HG03469 (cell line): ENCODE measurements at regions not wholly inside any gene's neighbourhood (a gene's known extent, or its start where the extent isn't known, plus 50 kb on each side); places are given as distances from the start of the nearest gene placed in this dataset.
"Not testable (repeated sequence)": the region's sequence is repeated elsewhere in the genome, so short reads cannot be mapped to it uniquely, and the experiment has no call there.

Experiments
- ATAC-seq: cut with Tn5 transposase; IDR thresholded peaks from one replicate; pipeline ENCODE4 v1.9.1; 2021; ENCODE audit warnings: mild to moderate bottlenecking, moderate library complexity, moderate number of reproducible peaks; ENCODE audit not compliant: unreplicated experiment

DNA sequence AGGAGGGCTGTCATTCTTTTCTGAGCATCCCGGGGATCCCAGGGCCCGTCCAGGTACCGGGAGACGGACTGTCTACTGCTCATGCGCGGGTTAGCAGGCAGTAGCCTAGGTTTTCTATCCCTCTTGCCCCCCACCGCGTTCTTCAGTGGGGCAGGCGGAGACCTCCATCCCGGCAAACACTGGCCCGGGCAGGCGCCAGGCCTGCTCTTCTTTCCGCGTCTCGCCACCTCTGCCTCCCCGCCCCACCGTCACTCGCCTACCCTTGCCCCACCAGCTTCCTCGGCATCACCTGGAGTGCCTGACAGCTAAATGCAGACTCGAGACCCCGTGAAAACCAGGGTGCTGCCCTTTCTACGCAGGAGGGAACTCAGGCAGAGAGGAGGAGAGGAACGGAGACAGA is 1937.7 kb upstream of the DEFB115 start:
- ATAC-seq = no peak

DNA sequence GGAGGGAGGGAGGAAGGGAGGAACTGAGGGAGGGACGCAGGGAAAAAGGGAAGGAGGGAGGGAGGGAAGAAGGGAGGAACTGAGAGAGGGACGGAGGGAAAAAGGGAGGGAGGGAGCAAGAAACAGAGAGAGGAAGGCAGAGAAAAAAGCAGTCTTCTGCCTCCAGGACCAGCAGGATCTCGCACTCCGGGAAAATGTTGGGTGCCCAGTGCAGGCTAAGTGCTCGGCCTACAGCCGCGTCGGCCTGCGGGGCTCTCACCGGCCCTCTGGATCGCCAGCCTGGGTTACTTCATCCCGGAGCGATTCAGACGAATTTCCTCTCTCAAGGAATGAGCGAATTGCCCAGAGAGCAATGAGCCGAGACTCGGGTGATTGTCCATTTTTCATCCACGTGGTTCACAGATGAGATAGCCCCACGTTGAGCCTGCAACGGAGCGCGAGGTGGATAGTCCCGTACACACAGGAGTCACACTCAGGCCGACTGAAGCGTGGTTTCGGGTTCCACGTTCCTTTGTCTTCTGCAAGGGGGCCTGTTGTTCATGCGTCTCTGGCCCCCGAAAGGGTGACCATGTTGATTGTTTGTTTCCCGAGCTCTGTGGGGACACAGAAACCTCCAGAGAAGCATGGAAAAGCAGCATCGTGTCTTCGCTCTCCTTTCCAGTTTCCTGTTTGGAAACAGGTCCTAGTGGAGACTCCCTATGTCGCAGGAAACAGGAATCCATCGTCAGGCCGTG is 1937.1 kb upstream of the DEFB115 start:
- ATAC-seq = not testable (repeated sequence)

DNA sequence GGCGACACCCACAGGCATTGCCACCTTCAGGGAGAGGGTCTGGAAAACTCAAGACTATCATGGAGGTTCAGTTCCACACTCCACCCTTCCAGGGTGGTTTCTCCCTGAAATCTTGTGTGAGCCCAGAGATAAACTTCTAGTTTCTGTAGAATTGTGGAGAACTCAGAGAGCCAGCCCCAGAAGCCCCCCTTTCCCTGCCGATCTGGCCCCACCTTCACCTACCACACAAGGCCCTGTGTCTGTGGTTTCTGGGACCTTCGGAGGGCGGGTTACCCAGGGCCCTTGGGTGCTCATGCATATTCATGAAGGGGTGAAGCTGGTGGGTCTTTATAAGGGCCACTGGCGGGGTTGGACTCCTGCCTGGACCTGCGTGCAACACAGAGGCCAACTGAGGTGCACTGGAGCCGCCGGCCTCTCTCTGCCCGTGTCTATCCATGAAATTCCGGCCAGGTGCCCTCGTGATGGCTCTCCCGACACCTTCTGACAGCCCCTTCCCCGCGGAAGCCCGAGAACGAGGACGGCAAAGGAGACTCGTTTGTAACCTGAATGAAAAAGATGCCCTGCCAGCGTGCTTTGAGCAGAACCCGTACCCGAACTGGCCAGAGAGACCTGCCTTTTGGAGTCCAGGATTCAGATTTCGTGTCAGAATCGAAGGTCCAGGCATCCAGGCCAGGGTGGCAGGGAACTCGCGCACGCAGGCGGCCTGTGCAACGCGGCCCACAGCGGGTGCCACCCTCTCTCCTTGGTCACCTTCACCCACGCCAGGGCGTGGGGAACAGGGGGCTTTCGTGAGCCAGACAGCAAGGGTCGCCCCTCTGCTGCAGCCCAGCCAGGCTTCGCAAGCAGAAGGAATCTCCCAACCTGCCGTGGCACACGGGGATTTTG is 1933.6 kb upstream of the DEFB115 start:
- ATAC-seq = not testable (repeated sequence)

DNA sequence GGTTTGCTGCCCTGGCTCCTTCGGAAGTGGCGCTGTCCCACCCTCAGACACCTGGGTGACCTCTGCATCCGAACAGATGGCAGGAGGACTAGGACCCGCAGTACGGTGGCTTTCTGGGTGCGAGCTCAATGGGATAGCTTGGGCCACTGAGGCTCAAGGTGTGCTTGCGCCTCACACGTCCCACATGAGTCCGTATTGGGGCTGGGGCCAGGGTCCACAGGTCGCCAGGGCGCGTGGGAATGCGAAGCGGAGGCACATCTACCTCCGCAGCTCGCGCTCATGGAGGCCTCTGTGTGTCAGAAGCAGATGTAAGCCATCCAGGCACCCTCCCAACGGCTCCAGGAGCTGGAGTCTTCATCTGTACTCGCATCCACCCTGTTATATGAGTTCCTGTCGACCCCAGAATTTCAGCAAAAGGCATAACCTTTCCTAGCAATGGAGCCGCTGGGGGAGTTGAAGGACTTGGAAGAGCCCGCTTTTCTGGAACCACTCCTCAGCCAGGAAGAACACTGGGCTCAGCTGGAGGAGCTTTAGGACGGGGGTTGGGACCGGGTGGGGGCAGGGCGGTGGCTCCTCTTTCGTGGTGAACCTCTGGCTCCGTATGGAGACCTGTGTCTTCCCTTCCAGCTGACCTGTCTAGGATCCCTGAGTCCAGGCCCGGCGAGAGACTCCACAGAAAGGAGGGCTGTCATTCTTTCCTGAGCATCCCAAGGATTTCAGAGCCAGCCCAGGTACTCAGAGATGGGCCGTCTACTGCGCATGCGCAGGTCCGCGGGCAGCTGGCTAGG is 1932.8 kb upstream of the DEFB115 start:
- ATAC-seq = not testable (repeated sequence)

DNA sequence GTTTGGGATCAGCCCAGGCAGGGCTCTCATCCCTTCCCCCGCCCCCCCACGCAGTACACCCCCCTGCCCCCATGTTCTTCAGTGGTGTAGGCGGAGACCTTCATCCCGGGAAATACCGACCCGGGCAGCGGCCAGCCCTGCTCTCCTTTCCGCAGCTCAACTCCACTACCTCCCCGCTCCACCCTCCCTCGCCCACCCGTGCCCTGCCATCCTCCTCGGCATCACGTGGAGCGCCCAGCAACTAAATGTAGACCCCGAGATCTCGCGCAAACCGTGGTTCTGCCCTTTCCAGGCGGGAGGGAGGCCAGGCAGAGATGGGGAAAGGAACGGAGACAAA is 1932.2 kb upstream of the DEFB115 start:
- no peak for ATAC-seq

DNA sequence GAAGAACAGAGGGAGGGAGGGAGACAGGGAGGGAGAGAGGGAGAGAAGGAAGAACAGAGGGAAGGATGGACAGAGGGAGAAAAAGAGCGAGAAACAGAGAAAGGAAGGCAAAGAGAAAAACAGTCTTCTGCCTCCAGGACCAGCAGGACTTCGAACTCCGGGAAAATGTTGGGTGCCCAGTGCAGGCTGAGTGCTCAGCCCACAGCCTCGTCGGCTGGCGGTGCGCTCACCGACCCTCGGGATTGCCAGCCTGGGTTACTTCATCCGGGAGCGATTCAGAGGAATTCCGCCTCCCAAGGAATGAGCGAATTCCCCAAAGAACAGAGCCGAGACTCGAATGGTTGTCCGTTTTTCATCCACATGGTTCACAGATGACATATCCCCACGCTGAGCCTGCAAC is 1931.7 kb upstream of the DEFB115 start:
- ATAC-seq = not testable (repeated sequence)

DNA sequence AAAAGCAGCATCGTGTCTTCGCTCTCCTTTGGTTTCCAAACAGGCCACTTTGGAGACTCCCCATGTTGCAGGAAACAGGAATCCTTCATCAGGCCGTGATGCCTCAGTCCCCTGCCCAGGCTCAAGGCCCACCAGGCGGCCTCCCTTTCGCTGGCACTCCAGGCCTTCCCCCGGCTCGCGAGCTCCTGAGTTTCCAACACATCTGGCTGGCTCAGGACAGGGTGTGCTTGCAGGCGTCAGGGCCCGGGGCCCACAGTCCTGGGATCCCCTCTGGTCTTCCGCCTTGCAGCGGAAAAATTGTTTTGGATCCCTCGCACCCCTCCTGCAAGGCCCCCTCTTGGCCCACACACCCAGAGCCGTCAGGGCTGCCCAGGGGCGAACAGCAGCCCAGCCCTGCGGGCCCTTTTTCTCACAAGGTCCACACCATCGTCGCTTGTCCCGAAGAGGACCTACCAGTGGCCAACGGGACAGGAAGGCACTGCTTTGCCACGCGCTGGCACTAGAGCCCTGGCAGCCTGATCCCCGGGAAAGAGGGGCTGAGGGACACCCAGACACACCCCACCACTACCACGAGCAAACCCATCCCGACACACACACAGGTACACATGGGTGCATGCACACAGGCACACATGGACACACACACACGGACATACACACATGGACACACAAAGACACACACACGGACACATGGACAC is 1930.9 kb upstream of the DEFB115 start:
- no peak for ATAC-seq

DNA sequence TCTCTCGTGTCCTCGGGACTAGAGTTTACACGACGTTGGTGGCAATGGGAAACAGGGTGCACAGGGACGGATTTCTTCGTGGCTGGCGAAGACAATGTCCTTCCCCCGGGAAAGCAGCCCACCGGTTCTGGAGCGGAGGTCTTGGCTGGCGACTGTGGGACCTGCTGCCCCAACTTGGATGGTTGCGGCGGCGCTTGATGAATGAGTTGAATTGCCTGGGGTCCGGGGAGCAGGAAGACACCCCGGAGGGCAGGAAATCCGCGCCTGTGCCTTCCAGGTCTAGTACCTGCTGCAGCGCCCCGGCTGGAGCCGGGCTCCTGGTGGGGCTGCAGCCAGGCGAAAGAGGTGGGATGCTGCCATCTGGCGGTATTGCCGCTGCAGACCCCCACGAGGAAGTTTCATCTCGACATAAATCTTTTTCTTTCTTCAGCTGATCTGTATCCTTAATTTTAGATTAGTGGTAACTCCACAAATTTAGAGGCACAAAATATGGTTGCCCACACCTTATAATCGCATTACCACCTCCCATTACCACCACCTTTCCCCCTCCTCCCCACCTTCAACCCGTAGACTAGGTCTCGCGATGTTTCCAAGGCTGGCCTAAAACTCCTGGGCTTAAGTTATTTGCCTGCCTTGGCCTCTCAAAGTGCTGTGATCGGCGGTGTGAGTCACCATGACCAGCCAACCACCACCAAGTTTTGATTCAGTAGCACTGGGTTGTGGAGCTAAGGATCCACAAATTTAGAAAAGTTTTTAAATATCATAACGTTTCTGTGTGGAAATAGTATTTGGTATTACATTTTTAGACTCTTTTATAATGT is 1929.7 kb upstream of the DEFB115 start:
- ATAC-seq = not testable (repeated sequence)

DNA sequence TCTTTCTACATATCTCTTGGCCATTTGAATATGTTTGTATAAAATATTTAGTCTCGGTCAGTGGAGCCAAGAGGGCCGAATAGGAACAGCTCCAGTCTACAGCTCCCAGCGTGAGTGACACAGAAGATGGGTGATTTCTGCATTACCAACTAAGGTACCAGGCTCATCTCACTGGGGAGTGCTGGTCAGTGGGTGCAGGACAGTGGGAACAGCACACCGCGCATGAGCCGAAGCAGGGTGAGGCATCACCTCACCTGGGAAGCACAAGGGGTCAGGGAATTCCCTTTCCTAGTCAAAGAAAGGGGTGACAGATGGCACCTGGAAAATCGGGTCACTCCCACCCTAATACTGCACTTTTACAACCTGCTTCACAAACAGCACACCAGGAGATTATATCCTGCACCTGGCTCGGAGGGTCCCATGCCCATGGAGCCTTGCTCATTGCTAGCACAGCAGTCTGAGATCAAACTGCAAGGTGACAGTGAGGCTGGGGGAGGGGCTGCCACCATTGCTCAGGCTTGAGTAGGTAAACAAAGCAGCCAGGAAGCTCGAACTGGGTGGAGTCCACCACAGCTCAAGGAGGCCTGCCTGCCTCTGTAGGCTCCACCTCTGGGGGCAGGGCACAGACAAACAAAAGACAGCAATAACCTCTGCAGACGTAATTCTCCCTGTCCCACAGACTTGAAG is 1926.9 kb upstream of the DEFB115 start:
- not testable (repeated sequence) for ATAC-seq

DNA sequence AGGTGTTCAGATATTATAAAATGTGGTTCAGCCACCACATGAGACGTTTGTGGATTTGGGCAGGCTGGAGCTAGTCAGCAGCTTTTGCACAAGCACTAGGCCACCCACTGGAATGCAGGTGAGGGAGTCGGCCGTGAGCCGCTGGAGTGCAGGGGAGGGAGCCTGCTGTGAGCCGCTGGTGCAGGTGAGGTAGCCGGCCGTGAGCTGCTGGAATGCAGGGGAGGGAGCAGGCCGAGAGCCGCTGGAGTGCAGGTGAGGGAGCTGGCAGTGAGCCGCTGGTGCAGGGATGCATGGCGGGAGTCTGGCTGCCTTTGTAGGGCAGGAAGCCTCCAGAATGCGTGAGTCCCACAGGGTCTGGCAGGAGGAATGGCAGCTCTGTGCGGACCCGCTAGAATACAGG is 1907.6 kb upstream of the DEFB115 start:
- no peak for ATAC-seq

DNA sequence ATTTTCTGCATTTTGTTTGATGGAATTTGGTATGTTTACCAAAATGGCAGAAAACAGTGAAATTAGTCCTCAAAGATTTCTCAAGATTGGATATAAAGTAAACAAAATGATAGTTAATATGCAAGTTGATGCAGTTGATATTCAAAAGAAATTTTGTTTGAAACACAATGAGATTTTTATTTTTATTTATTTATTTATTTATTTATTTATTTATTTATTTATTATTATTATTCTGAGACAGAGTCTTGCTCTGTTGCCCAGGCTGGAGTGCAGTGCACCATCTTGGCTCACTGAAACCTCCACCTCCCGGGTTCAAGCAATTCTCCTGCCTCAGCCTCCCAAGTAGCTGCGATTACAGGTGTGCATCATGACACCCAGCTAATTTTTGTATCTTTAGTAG is 1881.5 kb upstream of the DEFB115 start:
- not testable (repeated sequence) for ATAC-seq

DNA sequence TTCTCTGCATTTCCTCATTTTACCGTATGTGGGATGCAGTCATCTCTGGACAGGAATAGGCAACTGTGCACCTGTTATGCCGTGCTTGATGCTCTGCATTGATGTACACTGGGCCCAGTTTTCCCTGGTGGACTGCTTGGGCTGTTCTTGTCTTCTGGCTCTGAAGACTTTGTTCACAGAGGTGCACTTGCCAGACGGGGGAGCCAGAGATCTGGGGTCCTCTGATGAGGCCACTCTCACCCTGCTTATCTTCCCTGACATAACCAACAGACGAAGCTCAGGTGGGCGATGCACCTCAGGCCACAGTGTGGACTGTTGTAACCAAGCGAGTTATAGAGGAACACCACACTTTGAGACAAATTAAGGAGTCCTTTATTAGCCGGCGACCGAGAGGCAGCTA is 1864.6 kb upstream of the DEFB115 start:
- not testable (repeated sequence) for ATAC-seq

DNA sequence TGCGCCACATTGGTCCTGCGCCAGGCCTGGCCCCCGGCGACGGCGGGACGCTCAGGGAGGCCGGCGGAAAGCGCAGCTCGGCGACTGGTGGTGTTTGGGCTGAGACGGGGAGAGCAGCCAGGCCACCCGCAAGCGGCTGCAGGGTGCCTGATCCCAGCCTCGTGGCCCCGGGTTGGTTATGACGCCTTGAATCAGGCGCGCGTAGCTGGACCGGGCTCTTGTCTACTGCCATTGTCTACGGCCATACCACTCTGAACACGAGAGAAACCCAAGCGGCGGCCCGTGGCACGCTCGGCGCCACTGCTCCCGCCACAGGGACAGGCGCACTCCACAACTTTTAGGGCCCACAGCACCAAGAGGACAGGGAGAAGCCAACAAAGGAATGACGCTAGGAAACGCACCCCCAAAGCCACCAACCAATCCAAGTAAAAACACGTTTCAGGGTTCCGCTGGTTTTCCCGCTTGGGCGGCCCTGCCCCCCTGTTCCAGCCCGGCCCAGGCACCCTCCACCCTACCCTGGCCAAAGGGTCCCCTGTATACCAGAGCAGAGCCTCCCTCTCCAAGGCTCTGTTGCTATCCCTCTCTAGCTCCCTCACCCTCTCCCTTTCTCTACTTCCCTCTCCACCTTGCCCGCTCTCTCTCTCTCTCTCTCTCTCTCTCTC is 1849.3 kb upstream of the DEFB115 start:
- no peak for ATAC-seq

DNA sequence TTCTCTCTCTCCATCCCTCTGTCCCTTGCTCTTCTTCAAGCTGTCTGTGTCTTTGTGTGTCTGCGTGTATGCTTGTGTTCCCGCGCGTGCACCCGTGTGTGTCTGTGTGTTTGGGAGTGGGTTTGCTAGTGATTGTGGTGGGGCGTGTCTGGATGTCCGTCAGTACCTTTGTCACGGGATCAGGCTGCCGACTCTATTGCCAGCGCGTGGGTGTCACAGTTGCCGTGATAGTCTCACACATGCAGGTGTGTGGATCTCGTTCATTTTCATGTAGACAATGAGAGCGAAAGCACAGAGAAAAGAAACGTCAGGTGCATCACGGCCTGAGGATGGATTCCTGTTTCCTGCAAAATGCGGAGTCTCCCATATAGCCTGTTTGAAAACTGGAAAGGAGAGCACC is 1848.8 kb upstream of the DEFB115 start:
- ATAC-seq = not testable (repeated sequence)

DNA sequence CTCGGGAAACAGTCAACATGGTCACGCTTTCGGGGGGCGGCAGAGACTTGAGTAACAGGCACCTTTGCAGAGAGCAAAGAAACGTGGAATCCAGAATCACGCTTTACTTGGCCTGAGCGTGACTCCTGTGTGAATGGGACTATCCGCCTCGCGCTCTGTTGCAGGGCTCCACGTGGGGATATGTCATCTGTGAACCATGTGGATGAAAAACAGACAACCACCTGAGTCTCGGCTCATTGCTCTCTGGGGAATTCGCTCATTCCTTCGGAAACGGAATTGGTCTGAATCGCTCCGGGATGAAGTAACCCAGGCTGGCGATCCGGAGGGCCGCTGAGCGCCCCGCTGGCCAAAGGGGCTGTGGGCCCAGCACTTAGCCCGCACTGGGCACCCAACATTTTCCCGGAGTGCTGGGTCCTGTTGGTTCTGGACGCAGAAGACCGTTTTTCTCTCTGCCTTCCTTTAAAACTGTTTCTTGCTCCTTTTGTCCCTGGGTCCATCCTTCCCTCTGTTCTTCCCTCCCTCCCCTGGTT is 1848.2 kb upstream of the DEFB115 start:
- not testable (repeated sequence) for ATAC-seq

DNA sequence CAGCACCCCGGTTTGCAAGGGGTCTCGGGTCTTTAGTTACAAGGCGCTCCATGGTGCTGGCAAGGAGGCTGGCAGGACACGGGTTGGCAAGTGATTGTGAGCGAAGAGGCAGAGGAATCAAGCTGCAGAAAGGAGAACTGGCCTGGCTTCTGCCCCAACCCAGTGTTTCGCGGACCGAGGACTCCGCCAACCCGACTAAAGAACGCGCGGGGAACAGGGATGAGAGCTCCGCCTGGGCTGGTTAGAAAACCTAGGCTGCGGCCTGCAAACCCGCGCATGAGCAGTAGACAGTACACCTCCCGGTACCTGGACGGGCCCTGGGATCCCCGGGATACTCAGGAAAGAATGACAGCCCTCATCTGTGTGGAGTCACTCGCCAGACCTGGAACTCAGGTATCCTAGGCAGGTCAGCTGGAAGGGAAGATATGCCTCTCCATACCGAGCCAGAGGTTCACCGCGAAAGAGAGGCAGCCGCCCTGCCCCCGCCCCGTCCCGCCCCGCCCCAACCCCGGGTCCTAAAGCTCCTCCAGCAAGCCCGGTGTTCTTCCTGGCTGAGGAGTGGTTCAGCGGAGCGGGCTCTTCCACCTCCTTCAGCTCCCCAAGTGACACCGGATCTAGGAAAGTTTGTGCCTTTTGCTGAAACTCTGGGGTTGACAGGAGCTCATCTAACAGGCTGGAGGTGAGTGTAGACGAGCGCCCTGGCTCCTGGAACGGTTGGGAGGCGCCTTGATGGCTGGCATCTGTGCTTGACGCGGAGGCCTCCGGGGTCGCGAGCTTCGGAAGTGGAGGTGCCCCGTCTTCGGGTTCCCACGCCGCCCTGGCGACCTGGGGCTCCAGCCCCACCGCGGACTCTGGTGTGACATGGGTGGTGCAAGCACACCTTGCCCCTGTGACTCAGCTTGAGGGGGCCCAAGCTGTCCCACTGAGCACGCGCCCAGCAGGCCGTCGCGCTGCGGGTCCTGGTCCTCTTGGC is 1847.3 kb upstream of the DEFB115 start:
- no peak for ATAC-seq

DNA sequence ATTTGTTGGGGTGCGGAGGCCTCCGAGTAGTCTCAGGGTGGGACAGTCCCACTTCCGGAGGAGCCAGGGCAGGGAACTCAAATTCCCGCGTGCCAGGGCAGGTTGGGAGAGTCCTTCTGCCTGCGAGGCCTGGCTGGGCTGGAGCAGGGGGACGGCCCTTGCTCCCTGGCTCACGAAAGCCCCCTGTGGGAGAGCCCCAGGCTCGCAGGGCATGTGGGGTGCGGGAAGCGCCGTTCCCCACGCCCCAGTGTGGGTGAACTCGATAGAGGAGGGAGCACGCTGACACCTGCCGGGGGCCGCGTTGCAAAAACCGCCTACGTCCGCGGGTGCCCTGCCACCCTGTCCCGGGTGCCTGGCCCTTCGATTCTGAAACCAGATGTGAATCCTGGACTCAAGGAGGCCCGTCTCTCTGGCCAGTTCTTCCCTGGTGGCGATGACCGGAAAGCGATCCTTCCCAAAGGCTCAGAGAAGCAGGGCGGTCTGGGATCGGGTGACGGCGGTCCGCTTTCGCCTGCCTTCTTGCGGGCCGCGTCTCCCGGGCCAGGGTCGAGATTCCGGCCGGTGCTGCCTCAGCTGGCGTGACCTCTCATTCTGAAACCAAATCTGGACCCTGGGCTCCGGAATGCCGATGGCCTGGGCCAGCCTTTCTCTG is 1846.5 kb upstream of the DEFB115 start:
- ATAC-seq = no peak
